T-helper 22 cell (primary cell): ENCODE measurements at regions not wholly inside any gene's neighbourhood (a gene's known extent, or its start where the extent isn't known, plus 50 kb on each side); places are given as distances from the start of the nearest gene placed in this dataset.
"Not testable (repeated sequence)": the region's sequence is repeated elsewhere in the genome, so short reads cannot be mapped to it uniquely, and the experiment has no call there.

Source experiments
- DNase-seq: peaks from one replicate; pipeline ENCODE4 v3.0.0-alpha.2; 2020; ENCODE audit warnings: low read depth

- no peak for DNase-seq
These were observed 887.2 kb downstream of the BRD1 start for GRCh38 chr22:48940266-48941032.

GRCh38 chr22:48939441-48940265 lies 888.0 kb downstream of the BRD1 start:
- DNase-seq = no peak

- DNase-seq = no peak
These were observed 888.9 kb downstream of the BRD1 start for GRCh38 chr22:48938741-48939140.

- DNase-seq = no peak
These were observed 890.5 kb downstream of the BRD1 start for GRCh38 chr22:48937032-48937639.

GRCh38 chr22:48936391-48936790 lies 891.3 kb downstream of the BRD1 start:
- no peak for DNase-seq

- DNase-seq = no peak
These were observed 893.2 kb downstream of the BRD1 start for GRCh38 chr22:48934446-48934845.

- no peak for DNase-seq
These were observed 896.2 kb downstream of the BRD1 start for GRCh38 chr22:48931452-48931851.

GRCh38 chr22:48929276-48929790 lies 898.3 kb downstream of the BRD1 start:
- no peak for DNase-seq

GRCh38 chr22:48927591-48927990 lies 900.1 kb downstream of the BRD1 start:
- DNase-seq = no peak

GRCh38 chr22:48926643-48927042 lies 901.0 kb downstream of the BRD1 start:
- DNase-seq = no peak

- no peak for DNase-seq
These were observed 901.5 kb downstream of the BRD1 start for GRCh38 chr22:48926136-48926535.

- DNase-seq = no peak
These were observed 902.2 kb downstream of the BRD1 start for GRCh38 chr22:48925450-48925849.

- no peak for DNase-seq
These were observed 903.7 kb downstream of the BRD1 start for GRCh38 chr22:48923996-48924395.

GRCh38 chr22:48923165-48923865 lies 904.4 kb downstream of the BRD1 start:
- no peak for DNase-seq

GRCh38 chr22:48921411-48921903 lies 906.2 kb downstream of the BRD1 start:
- no peak for DNase-seq

GRCh38 chr22:48920776-48921241 lies 906.9 kb downstream of the BRD1 start:
- DNase-seq = no peak

- DNase-seq = no peak
These were observed 907.7 kb downstream of the BRD1 start for GRCh38 chr22:48919851-48920589.

GRCh38 chr22:48919187-48919590 lies 908.5 kb downstream of the BRD1 start:
- no peak for DNase-seq

GRCh38 chr22:48918585-48919186 lies 909.0 kb downstream of the BRD1 start:
- DNase-seq = no peak

GRCh38 chr22:48912356-48913066 lies 915.2 kb downstream of the BRD1 start:
- not testable (repeated sequence) for DNase-seq
